Activated naive CD8-positive, alpha-beta T cell (primary cell): ENCODE measurements at regions not wholly inside any gene's neighbourhood (a gene's known extent, or its start where the extent isn't known, plus 50 kb on each side); places are given as distances from the start of the nearest gene placed in this dataset.

ENCODE experiments used
- H3K27ac Mint-ChIP-seq: one replicate; pipeline ENCODE4 v1.8.0; 2021; ENCODE audit warnings: mixed read lengths
- H3K27me3 Mint-ChIP-seq: one replicate; pipeline ENCODE4 v1.8.0; 2021; ENCODE audit warnings: mixed read lengths
- H3K36me3 Mint-ChIP-seq: one replicate; pipeline ENCODE4 v1.8.0; 2021; ENCODE audit warnings: mixed read lengths
- H3K4me1 Mint-ChIP-seq: one replicate; pipeline ENCODE4 v1.8.0; 2021; ENCODE audit warnings: low read depth, mixed read lengths
- H3K4me3 Mint-ChIP-seq: one replicate; pipeline ENCODE4 v1.8.0; 2021; ENCODE audit warnings: mild to moderate bottlenecking, mixed read lengths
- H3K9me3 Mint-ChIP-seq: one replicate; pipeline ENCODE4 v1.8.0; 2021; ENCODE audit warnings: low read depth, mixed read lengths

- H3K9me3 Mint-ChIP-seq: no peaks in the 10 kb centered on the region
- H3K27ac Mint-ChIP-seq: no peak overlapping the region
- H3K36me3 Mint-ChIP-seq: no peaks in the 10 kb centered on the region
- H3K27me3 Mint-ChIP-seq: no peaks in the 10 kb centered on the region
- no peaks in the 10 kb centered on the region for H3K4me1 Mint-ChIP-seq
- H3K4me3 Mint-ChIP-seq: no peak overlapping the region
Measured at GRCh38 chrX:131779306-131779705, 235.4 kb downstream of the OR13H1 start.

DNA sequence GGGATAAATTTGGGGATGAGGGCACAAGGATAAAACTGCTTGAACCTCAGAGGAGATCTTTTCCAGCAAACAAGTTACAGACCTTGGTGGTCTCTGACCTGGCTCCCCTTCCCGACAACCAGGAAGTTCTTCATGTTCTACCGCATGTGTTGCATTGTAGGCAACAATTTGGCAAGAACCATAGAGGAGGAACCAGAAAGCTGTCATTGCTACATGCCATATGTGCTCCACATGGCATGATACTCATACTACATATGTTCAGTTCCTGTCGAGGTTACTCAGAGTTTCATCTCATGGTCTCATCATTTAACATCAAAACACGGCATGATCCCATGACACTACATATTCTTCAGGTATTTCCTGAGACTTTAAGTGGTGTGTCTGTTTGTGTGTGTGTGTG lies 235.9 kb downstream of the OR13H1 start:
- H3K4me3 Mint-ChIP-seq: no peak overlapping the region
- no peaks in the 10 kb centered on the region for H3K27me3 Mint-ChIP-seq
- no peak overlapping the region for H3K27ac Mint-ChIP-seq
- no peaks in the 10 kb centered on the region for H3K36me3 Mint-ChIP-seq
- no peaks in the 10 kb centered on the region for H3K9me3 Mint-ChIP-seq
- no peaks in the 10 kb centered on the region for H3K4me1 Mint-ChIP-seq

- Mint-ChIP-seq H3K27me3 (no peaks in the 10 kb centered on the region), H3K9me3 (no peaks in the 10 kb centered on the region), H3K4me3 (no peak overlapping the region), H3K4me1 (no peaks in the 10 kb centered on the region), H3K27ac (no peak overlapping the region), H3K36me3 (no peaks in the 10 kb centered on the region)
Measured at GRCh38 chrX:131782646-131783045, 238.8 kb downstream of the OR13H1 start.

GRCh38 chrX:131783555-131784308 lies 239.4 kb upstream of the STK26 start:
- Mint-ChIP-seq H3K4me1 (no peaks in the 10 kb centered on the region), H3K9me3 (no peaks in the 10 kb centered on the region), H3K36me3 (no peaks in the 10 kb centered on the region), H3K4me3 (no peak overlapping the region), H3K27ac (no peak overlapping the region), H3K27me3 (no peaks in the 10 kb centered on the region)

DNA sequence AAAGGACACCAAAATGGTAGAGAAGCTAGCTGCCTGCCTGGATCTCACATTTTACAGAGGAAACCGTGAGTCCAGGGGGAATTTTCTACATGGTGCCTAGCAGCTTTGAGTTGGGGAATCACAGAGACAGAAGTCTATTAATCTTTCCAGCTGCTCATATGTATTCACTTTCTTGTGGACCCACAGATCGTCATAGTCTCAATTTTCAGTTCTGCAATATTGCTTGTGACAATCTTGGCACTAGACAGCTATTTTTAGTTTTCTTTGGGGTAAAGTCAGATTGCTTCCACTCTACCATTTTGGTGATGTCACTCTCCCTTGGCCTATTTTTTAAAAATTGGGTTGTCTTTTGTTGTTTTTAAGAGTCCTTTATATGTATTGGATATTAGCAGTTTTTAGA lies 233.4 kb upstream of the STK26 start:
- H3K4me1 Mint-ChIP-seq: no peaks in the 10 kb centered on the region
- peaks cover 5% of the 10 kb centered on the region for H3K36me3 Mint-ChIP-seq
- no peak overlapping the region for H3K4me3 Mint-ChIP-seq
- H3K9me3 Mint-ChIP-seq: no peaks in the 10 kb centered on the region
- no peak overlapping the region for H3K27ac Mint-ChIP-seq
- H3K27me3 Mint-ChIP-seq: no peaks in the 10 kb centered on the region

DNA sequence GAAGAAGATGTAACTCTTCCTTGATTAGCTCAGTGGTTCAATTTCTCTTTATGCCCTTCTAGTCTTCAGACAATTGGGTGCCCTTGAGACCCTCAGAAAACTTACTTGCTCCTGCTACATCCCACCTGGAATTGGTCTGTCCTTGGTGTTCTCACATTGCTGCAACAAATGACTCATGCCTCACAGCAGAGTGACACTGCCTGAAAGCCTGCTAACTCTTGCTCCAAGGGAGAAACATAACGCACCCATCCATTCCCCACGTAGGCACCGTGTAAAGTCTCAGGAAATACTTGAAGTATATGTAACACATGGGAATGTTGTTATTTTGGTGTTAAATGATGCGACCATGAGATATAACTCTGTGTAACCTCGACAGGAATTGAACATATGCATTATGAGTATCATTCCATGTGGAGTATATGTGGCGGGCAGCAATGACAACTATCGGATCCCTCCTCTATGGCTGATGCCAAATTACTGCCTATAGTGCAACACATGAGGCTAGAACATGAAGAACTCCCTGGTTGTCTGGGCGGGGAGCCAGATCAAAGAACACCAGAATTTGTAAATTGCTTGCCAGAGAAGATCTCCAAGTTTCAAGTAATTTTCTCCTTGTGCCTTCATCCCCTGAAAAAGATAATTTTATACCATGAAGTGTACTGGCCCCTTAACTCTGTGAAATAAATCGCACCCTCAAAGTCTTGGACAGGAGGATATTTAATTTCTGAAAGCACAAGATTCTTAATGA lies 231.3 kb upstream of the STK26 start:
- no peaks in the 10 kb centered on the region for H3K9me3 Mint-ChIP-seq
- H3K27ac Mint-ChIP-seq: no peak overlapping the region
- no peak overlapping the region for H3K4me3 Mint-ChIP-seq
- peaks cover 5% of the 10 kb centered on the region for H3K36me3 Mint-ChIP-seq
- no peaks in the 10 kb centered on the region for H3K4me1 Mint-ChIP-seq
- no peaks in the 10 kb centered on the region for H3K27me3 Mint-ChIP-seq

- Mint-ChIP-seq H3K4me3 (no peak overlapping the region), H3K27me3 (no peaks in the 10 kb centered on the region), H3K9me3 (no peaks in the 10 kb centered on the region), H3K36me3 (peaks cover 5% of the 10 kb centered on the region), H3K4me1 (no peaks in the 10 kb centered on the region), H3K27ac (no peak overlapping the region)
Measured at GRCh38 chrX:131792356-131792749, 230.7 kb upstream of the STK26 start.

GRCh38 chrX:131792789-131793462 lies 230.2 kb upstream of the STK26 start:
- Mint-ChIP-seq H3K27me3 (no peaks in the 10 kb centered on the region), H3K4me3 (no peak overlapping the region), H3K9me3 (no peaks in the 10 kb centered on the region), H3K36me3 (peaks cover 5% of the 10 kb centered on the region), H3K4me1 (no peaks in the 10 kb centered on the region), H3K27ac (no peak overlapping the region)

GRCh38 chrX:131795442-131796229 lies 227.5 kb upstream of the STK26 start:
- peaks cover 5% of the 10 kb centered on the region for H3K36me3 Mint-ChIP-seq
- no peak overlapping the region for H3K4me3 Mint-ChIP-seq
- no peaks in the 10 kb centered on the region for H3K4me1 Mint-ChIP-seq
- H3K9me3 Mint-ChIP-seq: no peaks in the 10 kb centered on the region
- no peak overlapping the region for H3K27ac Mint-ChIP-seq
- no peaks in the 10 kb centered on the region for H3K27me3 Mint-ChIP-seq

DNA sequence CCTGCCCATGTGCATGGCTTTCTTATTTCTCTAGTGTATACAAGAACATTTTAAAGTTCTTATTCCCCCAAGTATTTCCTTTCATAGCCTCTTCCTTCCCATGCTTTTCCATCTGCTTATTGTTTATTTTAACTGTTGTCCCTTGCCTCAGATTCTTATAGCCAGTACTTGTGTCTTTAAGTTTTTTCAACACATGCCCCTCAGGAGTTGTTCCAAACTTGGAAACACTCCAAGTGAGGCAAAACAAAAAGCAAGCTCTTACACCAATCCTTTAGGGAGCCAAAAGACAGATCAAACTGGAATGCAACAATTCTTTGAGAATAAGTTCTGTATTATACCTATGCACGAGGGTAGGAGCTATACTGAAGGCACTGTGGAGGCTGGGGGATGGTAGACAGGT lies 222.0 kb upstream of the STK26 start:
- no peak overlapping the region for H3K27ac Mint-ChIP-seq
- H3K4me1 Mint-ChIP-seq: no peaks in the 10 kb centered on the region
- no peaks in the 10 kb centered on the region for H3K36me3 Mint-ChIP-seq
- no peaks in the 10 kb centered on the region for H3K9me3 Mint-ChIP-seq
- no peaks in the 10 kb centered on the region for H3K27me3 Mint-ChIP-seq
- no peak overlapping the region for H3K4me3 Mint-ChIP-seq

DNA sequence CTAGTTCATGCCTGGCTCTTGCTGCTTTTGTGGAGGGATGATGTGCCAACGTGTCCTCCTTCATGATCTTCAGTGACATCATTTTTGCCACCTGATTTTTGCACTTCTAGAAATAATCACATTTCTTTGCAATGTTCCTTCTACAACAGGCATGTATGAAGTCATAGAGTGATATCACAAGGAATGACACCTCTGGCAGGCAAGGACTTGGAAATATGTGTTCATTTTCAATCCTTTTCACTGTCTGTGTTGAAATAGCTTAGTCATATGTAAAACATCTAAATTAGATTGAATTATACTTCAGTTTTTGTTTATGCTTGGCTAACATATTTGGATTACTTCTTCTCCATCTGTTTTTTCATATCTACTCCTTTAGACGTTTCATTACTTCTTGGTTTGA lies 221.2 kb upstream of the STK26 start:
- no peaks in the 10 kb centered on the region for H3K9me3 Mint-ChIP-seq
- H3K27me3 Mint-ChIP-seq: no peaks in the 10 kb centered on the region
- H3K36me3 Mint-ChIP-seq: no peaks in the 10 kb centered on the region
- H3K4me1 Mint-ChIP-seq: no peaks in the 10 kb centered on the region
- no peak overlapping the region for H3K4me3 Mint-ChIP-seq
- no peak overlapping the region for H3K27ac Mint-ChIP-seq

DNA sequence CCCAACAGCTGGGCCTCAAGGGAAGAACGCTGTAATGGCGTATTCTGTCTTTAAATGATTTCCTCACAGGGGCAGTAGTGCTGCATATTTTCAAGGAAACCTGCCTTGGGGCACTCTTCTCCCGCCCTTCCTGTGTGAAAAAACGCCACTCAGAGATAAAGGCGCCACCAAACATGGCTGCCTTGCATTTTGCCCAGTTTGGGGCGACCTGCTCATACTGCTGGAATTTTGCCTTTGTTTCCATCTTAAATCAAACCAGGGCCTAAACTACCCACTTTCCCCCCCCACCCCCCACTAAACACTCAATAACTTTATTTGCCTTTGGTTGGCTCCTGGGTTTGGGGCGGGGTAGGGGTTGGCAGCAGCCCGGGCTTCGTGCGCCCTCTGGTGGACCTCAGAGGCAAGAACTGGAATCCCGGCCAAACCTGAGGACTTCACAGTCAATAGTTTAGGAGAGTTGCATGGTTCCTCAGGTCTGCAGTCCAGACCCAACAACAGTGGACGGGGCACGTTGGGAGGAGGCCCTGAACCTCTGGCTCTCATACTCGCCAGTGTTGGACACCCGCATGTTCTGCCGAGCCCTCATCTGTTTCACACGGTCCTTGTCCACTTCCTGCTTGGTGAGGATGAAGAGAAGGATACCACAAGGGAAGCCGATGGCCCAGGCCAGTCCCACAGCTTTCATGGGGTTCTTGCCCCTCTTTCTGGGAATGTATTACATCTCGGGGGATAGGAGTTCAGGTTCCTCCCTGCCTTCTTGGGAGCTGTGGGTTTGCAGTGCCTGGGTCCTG lies 220.1 kb upstream of the STK26 start:
- Mint-ChIP-seq H3K27ac (no peak overlapping the region), H3K27me3 (no peaks in the 10 kb centered on the region), H3K36me3 (no peaks in the 10 kb centered on the region), H3K4me1 (no peaks in the 10 kb centered on the region), H3K4me3 (no peak overlapping the region), H3K9me3 (no peaks in the 10 kb centered on the region)

DNA sequence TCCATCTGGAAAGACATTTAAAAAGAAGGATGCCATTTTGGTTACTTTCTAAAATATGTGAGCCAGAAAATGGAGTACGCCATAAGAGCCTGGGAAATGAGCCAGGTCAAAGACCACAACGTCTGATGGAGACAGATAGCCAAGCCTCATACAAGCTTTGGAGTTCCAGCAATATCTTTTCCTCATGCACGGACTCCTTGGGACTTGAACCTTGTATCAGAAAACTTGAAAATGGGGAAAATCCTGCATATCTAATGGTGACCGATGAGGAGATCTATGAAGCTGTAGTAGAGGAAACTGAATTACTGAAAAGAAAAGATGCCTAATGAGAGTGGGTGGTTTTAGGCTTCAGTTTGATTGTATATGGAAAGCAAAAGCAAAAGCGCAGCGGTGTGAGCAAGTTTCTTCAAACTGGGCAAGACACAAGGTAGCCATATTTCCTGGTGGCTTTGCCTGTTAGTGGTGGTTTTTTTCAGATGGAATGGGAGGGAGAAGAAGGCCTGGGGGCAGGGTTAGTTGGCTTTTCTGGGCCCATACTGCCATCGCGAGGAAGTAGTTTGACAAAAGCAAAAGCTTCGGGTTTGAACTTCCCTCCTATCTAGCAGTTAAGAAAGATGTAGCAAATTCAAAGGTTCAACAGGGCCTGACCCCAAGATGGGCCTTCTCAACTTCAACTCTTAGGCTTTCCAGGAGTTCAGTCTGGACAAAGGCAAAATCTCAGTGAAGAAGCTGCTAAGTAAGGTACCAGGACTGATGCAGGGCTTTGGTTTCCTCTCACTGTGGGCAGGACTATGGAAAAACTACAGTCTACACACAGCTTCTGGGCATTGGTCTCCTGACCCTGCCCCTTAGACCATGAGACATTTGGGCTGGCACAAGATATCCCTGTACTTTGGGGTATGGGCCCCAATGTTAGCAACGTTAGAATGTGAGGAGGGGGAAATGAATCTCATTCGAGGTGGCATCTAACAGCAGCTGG lies 210.0 kb upstream of the STK26 start:
- Mint-ChIP-seq H3K4me1 (peaks cover 27% of the 10 kb centered on the region), H3K27ac (peak overlapping the region; percentile 93), H3K9me3 (no peaks in the 10 kb centered on the region), H3K27me3 (no peaks in the 10 kb centered on the region), H3K36me3 (no peaks in the 10 kb centered on the region), H3K4me3 (peak overlapping the region; percentile 87)
